GM12864 (cell line): ENCODE measurements at regions not wholly inside any gene's neighbourhood (a gene's known extent, or its start where the extent isn't known, plus 50 kb on each side); places are given as distances from the start of the nearest gene placed in this dataset.

Experiments
- DNase-seq: peaks from one replicate; pipeline ENCODE4 v3.0.0-alpha.2; 2011; ENCODE audit warnings: low read depth
- H3K4me3 ChIP-seq: 2 replicates; pipeline ENCODE4 v1.5.1; 2011; ENCODE audit warnings: mild to moderate bottlenecking, low read depth, low read length, control low read depth
- CTCF ChIP-seq: IDR thresholded peaks from 2 replicates; pipeline ENCODE4 v1.5.1; 2011; ENCODE audit warnings: low read depth, mild to moderate bottlenecking, moderate library complexity, low read length, control low read depth, inconsistent platforms; ENCODE audit errors: missing control alignments

GRCh38 chr6:113178349-113178748, 678.8 kb upstream of the MARCKS start:
- DNase-seq: no peak

GRCh38 chr6:113181164-113181563, 676.0 kb upstream of the MARCKS start:
- TF ChIP-seq CTCF: no peak
- H3K4me3 ChIP-seq: no peak overlapping the region
- no peak for DNase-seq

More at GRCh38 chr6:113178349-113178748, 678.8 kb upstream of the MARCKS start:
- no peak overlapping the region for H3K4me3 ChIP-seq
- no peak for TF ChIP-seq CTCF

GRCh38 chr6:113182370-113183141, 674.6 kb upstream of the MARCKS start:
- TF ChIP-seq CTCF: no peak

GRCh38 chr6:113184291-113184690, 672.9 kb upstream of the MARCKS start:
- no peak overlapping the region for H3K4me3 ChIP-seq
- no peak for TF ChIP-seq CTCF
- DNase-seq: no peak

More at GRCh38 chr6:113182370-113183141, 674.6 kb upstream of the MARCKS start:
- H3K4me3 ChIP-seq: no peak overlapping the region
- DNase-seq: no peak

- no peak overlapping the region for H3K4me3 ChIP-seq
- no peak for DNase-seq
- TF ChIP-seq CTCF: no peak
Observed at GRCh38 chr6:113184736-113185135, 672.4 kb upstream of the MARCKS start.

GRCh38 chr6:113185299-113185698, 671.8 kb upstream of the MARCKS start:
- H3K4me3 ChIP-seq: no peak overlapping the region
- DNase-seq: no peak
- no peak for TF ChIP-seq CTCF

- no peak for DNase-seq
- no peak for TF ChIP-seq CTCF
- no peak overlapping the region for H3K4me3 ChIP-seq
Observed at GRCh38 chr6:113187661-113188060, 669.5 kb upstream of the MARCKS start.
